ENCODE measurements at regions not wholly inside any gene's neighbourhood (a gene's known extent, or its start where the extent isn't known, plus 50 kb on each side); places are given as distances from the start of the nearest gene placed in this dataset.

GRCh38 chr9:135252980-135253304, 165.5 kb downstream of the OLFM1 start:
- TF ChIP-seq POLR2AphosphoS5 (IDR thresholded peaks at IDR 0.05; ENCODE audit: low read depth, low read length) (no peak), POLR2A (IDR thresholded peaks at IDR 0.05; ENCODE audit: low read depth, low read length) (no peak), TAF1 (IDR thresholded peaks at IDR 0.05; ENCODE audit: low read depth, low read length) (no peak)
